AG20443 (cell line): ENCODE measurements at regions not wholly inside any gene's neighbourhood (a gene's known extent, or its start where the extent isn't known, plus 50 kb on each side); places are given as distances from the start of the nearest gene placed in this dataset.
"Not testable (repeated sequence)": the region's sequence is repeated elsewhere in the genome, so short reads cannot be mapped to it uniquely, and the experiment has no call there.

Experiments
- DNase-seq: peaks from one replicate; pipeline ENCODE4 v3.0.0; 2012; ENCODE audit warnings: low spot score, mixed read lengths

- peak; percentile 83 for DNase-seq
Measured at GRCh38 chr4:126850286-126850685, 782.5 kb upstream of the INTU start.

GRCh38 chr4:126851391-126851790 is 781.4 kb upstream of the INTU start:
- DNase-seq: peak; percentile 39

GRCh38 chr4:126853715-126854114 is 779.0 kb upstream of the INTU start:
- DNase-seq: no peak

GRCh38 chr4:126856906-126857305 is 775.9 kb upstream of the INTU start:
- DNase-seq: no peak

- DNase-seq: no peak
Measured at GRCh38 chr4:126859314-126859713, 773.4 kb upstream of the INTU start.

GRCh38 chr4:126859872-126860271 is 772.9 kb upstream of the INTU start:
- no peak for DNase-seq

GRCh38 chr4:126860308-126860707 is 772.4 kb upstream of the INTU start:
- DNase-seq: no peak

- DNase-seq: no peak
Measured at GRCh38 chr4:126869967-126870366, 762.8 kb upstream of the INTU start.

GRCh38 chr4:126871810-126872209 is 760.9 kb upstream of the INTU start:
- no peak for DNase-seq

GRCh38 chr4:126874533-126874932 is 758.2 kb upstream of the INTU start:
- DNase-seq: no peak

GRCh38 chr4:126888968-126889367 is 743.8 kb upstream of the INTU start:
- DNase-seq: peak; percentile 35

GRCh38 chr4:126890383-126890782 is 742.4 kb upstream of the INTU start:
- no peak for DNase-seq

- no peak for DNase-seq
Measured at GRCh38 chr4:126890994-126891393, 741.8 kb upstream of the INTU start.

GRCh38 chr4:126894963-126895362 is 737.8 kb upstream of the INTU start:
- no peak for DNase-seq

GRCh38 chr4:126895988-126896570 is 736.7 kb upstream of the INTU start:
- no peak for DNase-seq

GRCh38 chr4:126897038-126897437 is 735.7 kb upstream of the INTU start:
- DNase-seq: no peak

- DNase-seq: no peak
Measured at GRCh38 chr4:126898815-126899214, 733.9 kb upstream of the INTU start.

GRCh38 chr4:126899331-126899801 is 733.4 kb upstream of the INTU start:
- DNase-seq: peak; percentile 75

- no peak for DNase-seq
Measured at GRCh38 chr4:126906466-126906865, 726.3 kb upstream of the INTU start.

GRCh38 chr4:126907389-126907788 is 725.4 kb upstream of the INTU start:
- DNase-seq: no peak

GRCh38 chr4:126916049-126916625 is 716.6 kb upstream of the INTU start:
- DNase-seq: no peak

GRCh38 chr4:126916626-126917140 is 716.1 kb upstream of the INTU start:
- DNase-seq: peak; percentile 56

GRCh38 chr4:126922328-126922938 is 710.3 kb upstream of the INTU start:
- not testable (repeated sequence) for DNase-seq
